ENCODE measurements at regions not wholly inside any gene's neighbourhood (a gene's known extent, or its start where the extent isn't known, plus 50 kb on each side); places are given as distances from the start of the nearest gene placed in this dataset.
"Not testable (repeated sequence)": the region's sequence is repeated elsewhere in the genome, so short reads cannot be mapped to it uniquely, and the experiment has no call there.

DNA sequence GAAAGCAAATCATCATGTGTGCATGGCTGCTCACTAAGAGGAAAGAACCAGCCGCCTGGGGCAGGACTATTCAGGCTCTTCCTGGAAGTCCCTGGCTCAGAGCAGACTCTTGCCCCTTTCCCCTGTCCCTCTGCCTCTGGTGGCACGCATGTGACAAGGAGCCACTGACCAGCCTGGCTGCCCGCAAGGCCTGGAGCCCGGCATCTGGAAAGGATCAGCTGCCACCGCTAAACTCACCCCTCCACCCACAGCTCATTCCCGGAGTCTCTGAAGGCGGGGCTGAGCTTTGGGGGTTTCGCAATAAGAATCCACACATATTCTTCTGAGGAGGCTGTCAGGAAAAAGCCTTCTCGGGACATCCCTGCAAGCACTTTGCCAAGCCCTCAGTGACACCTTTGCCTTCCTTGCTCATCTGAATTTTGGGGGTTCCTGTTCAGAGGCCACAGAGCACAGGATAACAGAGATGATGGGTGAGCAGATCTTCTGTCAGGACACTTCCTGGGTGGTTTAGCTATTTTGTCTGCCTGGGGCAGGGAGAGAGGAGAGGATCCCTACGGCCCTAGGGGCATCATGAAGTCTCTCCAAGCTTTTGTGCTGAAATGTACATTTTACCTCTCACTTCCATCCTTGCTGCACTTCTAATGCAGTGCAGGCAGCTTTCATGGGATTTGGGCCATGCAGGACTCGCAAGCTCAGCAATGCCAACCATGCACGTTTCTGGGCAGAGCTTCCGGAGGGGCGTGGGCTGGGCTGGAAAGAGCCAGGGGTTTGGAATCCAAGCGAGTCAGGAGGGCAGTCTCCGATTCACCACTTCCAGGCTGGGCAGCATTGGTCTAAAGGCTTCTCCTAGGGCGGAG lies 124.8 kb upstream of the MAP1LC3B2 start:
- DNase-seq, result no peak

DNA sequence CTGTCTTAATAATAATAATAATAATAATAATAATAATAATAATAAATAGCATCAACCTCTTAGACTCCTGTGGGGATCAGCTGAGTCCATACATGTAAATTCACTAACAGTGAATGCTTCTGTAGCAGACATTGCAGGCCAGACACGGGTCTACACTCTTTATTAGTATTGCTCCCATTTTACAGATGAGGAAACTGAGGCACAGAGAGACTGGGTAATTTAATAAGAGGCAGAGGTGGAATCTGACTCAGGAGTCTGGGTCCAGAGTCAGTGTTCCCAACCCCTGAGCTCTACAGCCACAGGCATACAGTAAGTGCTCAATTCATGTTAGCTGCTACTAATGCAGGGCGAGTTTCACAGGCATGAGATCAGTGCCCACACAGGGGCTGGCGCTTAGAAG lies 123.2 kb upstream of the MAP1LC3B2 start:
- DNase-seq, result no peak

DNA sequence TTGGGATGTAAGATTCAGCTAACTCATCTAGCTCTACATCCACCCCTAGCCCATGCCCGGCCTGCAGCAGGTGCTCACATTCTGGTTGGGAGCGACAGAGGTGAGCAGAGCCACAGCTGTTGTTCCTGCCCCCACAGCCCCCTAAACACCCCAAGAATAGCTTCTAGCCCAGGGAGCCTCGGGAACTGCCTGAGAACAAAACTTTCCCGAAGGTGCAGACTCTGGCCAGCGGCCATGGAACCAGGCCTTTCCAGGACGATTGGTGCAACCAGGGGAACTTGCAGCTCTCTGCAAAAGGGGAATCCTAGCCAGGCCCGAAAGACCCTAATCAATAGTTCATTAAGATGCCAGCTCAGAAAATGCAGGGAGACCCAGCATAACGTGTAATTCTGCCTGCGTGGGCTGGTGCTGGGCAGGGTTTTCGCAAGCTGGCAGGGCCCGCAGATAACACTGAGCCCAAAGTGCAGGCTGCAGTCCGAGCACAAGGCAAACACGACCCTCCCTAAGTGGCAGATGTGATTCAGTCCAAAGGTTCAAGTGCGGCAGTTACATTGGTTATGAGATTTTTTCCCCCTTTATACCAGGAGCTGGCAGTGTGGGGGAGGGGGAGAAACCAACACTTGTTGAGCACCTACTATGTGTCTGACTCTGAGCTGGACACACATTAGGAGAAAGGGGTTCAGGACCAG lies 122.5 kb upstream of the MAP1LC3B2 start:
- no peak for DNase-seq

DNA sequence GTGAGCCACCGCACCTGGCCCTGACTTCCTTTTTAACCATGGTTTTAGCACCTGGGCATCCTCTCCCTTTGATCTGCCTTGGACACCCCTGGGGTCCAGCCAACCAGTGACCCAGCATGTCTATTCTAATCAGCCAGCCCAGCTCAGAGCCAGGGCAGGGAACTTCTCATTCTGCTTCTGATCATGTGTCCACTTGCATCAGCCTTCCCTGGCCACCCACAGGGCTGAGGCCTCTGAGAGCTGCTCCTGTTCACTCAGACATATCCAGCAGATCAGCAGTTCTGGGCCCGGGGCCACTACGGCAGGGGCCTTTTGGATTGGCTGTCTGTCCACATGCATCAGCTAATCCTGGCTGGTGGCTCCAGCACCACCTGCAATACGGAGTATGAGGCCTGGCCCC lies 117.9 kb upstream of the MAP1LC3B2 start:
- no peak for DNase-seq

DNA sequence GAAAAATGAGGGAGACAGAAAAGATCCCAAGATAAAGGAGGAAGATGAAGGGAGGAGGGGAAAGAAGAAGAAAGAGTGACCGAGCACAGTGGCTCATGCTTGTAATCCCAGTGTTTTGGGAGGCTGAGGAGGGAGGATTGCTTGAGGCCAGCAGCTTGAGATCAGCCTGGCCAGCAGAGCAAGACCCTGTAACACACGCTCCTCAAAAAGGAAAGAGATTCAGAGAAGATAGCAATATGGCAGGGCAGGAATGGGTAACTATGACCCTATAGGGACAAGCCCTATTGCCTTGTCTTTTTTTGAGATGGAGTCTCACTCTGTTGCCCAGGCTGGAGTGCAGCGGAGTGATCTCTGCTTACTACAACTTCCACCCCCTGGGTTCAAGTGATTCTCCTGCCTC lies 116.9 kb upstream of the MAP1LC3B2 start:
- DNase-seq, result no peak

DNA sequence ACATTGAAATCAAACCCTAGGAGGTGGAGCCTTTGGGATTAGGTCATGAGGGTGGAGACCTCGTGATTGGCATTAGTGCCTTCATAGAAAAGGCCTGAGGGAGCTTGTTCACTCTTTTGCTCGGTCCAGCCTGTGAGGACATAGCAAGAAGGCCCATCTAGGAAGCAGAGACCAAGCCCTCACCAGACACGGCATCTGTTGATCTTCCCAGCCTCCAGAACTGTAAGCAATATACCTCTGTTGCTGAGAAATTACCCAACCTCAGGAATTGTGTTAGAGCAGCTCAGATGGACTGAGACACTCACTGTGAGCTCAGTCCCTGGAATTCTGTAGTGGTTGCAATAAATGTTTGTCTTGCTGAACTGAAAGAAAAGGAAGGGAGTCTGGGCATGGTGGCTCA lies 116.2 kb upstream of the MAP1LC3B2 start:
- DNase-seq, result no peak

DNA sequence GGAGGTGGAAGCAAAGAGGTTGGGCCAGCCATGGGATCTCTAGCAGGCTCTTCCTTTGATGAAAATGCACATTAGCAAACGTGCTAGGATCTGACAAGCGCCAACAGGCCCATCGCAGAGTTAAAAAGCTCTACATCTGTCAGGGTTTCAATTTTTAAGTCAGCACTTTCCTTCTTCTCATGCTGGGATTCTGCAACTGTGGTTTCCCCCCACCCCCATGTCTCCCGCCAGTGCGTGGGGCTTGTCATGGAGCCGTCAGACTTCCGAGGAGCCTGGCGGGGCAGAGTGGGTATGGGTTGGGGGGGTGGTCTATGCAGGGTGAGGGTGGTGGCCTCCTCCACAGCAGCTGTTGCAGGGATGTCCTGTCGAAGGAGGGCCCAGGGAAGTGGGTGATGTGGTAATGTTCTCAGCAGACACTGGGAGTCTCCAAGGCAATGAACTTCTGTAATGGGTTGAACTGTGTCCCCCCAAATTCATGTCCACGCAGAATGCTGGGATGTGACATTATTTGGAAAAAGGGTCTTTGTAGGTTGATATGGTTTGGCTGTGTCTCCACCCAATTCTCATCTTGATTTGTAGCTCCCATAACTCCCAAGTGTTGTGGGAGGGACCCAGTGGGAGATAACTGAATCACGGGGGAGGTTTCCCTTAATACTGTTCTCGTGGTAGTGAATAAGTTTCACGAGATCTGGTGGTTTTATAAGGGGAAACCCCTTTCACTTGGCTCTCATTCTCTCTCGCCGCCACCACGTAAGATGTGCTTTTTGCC lies 115.2 kb upstream of the MAP1LC3B2 start:
- DNase-seq, result no peak

DNA sequence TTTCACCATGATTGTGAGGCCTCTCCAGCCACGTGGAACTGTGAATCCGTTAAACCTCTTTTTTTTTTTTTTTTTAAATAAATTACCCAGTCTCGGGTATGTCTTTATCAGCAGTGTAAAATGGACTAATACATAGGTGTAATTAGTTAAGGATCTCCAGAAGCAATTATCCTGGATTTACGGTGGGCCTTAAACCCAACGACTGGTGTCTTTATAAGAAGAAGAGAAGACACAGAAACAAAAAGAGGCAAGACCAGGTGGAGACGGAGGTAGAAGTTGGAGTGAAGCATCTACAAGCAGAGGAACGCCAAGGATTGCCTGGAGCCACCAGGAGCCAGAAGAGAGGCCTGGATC lies 114.6 kb upstream of the MAP1LC3B2 start:
- DNase-seq, result no peak

DNA sequence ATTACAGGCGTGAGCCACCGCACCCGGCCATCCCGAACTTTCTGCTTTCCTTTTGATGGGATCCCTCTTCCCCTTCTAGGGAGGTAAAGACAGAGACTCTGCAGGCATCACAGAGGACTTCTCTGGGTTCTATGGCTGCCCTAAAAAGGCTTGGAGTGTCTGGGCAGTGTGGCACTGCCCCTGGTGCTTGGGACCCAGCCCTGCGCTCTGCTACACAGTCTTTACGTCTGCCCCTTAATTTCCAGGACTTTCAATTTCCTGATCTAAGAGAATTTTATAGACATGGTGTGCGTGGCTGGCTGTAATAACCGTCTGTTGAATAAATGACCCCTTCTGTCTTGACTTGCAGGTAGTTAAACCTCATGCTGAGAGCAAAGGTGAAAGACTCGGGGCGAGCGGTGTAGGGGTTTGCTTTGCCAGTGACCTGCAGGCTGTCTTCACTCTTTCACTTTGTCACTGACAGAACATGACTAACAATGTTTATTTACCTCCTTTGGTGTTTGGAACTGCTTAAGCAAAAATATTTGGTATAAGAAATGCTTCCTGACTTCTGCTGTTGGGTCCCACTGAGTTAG lies 110.9 kb upstream of the MAP1LC3B2 start:
- no peak for DNase-seq

DNA sequence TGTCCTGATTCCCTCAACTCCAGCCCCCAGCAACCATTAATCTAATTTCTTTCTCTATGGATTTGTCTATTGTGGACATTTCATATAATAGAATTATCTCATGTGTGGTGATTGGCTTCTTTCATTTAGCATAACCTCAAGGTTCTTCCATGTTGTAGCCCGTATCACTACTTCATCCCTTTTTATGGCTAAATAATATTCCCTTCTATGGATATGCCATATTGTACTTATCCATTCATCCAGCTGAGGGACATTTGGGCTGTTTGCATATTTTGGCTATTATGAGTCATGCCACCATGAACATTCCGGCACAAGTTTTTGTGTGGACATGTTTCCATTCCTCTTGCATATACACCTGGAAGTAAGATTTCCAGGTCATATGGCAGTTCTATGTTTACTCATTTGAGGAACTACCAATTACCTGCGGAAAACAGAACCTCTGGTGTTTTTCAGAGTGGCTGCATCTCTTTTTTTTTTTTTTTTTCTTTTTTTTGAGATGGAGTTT lies 108.7 kb upstream of the MAP1LC3B2 start:
- DNase-seq, result no peak

DNA sequence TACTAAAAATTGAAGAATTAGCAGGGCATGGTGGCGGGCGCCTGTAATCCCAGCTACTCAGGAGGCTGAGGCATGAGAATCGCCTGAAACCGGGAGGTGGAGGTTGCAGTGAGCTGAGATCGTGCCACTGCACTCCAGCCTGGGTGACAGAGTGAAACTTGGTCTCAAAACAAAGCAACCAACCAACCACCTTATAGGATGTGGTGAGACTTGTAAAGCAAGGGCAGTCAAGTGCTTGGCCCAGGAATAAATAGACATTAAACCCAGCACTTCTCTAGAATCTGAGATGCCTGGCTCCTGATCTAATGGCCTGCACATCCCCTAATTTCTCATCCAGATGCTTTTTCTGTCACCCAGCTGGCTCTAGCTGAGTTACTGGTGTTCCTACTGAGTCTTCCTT lies 106.2 kb upstream of the MAP1LC3B2 start:
- not testable (repeated sequence) for DNase-seq

DNA sequence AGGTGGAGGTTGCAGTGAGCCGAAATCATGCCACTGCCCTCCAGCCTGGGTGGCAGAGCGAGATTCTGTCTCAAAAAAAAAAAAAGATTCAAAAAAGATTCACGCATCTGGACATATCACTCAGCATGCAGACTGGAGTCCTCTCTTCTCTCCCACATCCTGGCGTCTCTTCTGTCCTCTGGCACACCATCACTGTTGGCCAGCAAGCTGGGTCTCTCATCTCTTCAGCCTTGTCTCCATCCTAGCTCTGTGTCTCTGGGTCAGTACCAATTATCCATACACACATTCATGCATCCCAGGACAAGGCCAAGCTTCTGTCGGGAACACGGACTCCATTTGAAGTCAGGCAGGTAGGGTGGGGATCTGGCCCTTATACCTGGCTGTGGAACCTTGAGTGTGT lies 105.5 kb upstream of the MAP1LC3B2 start:
- no peak for DNase-seq

DNA sequence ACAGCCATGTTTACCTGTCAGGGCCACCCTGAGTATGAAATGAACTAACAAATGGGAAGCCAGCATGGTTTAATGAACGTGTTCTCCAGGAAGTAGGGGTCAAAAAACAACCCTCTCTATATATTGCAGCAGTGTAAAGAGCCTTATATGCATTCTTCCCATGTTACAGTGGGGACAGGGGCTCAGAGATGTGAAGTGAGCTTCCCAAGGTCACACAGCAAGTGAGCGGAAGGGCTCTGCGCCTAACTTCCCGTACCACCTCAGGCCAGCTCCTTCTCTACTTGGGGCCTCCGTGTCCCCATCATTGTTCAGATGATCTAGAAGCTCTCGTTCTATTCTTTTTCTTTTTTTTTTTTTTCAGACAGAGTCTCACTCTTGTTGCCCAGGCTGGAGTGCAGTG lies 105.1 kb upstream of the MAP1LC3B2 start:
- no peak for DNase-seq

DNA sequence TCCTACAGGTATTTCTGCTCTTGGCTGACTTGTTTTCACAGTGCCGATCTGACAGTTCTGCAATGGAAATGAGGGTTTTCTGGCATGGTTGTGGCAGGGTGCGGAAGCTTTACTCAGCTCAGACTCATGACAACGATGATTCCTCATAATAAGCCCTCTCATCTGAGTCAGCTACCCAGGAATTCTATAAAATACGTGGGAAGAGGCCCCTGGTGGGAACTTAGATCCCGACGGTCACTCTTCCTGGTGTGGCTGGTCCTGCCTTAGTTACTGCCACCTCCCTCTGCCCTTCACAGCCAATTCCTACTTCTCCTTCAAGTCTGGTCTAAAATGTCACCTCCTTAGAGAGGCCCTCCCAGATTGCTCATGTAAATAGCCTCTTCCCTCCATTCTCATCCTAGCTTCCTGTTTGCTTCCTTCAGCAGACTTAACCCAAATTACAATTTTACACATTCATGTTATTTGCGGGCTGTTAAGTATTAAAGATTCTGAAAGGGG lies 104.2 kb upstream of the MAP1LC3B2 start:
- no peak for DNase-seq

DNA sequence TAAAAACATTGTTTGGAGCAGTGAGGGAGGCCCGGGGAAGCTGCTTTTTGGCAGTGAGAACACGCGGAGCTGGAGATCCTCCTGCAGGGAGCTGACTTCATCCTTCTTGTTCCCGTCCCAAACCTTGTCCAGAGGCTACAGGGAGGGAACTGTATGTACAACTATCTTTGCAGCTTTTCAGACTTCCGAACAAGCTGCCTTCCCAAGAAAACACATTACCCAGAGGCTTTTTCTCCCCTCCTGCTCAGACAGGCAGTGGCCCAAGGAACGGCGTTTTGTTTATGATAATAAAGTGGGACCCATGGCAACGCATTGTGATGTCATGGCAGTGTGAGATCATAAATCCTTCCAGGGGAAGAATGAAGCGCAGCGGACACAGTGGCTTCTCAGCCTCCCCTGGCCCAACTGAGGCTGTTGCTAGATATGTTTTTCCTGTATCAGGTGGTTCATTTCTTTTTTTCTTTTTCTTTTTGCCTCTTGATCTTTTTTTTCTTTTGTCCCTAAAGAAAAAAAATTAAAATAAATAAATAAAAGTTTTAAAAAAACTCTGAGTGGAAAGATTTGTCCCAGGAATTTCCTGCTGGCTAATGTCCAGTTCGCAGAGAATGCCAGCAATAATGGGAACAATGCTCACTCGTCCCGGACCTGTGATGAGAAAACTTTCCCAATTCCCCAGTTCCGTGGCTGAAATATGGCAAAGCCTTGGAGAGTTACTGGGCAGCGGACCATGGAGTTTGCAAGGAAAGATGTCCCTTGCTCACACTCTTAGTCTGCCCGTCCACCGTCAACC lies 103.4 kb upstream of the MAP1LC3B2 start:
- peak; percentile 12 for DNase-seq

DNA sequence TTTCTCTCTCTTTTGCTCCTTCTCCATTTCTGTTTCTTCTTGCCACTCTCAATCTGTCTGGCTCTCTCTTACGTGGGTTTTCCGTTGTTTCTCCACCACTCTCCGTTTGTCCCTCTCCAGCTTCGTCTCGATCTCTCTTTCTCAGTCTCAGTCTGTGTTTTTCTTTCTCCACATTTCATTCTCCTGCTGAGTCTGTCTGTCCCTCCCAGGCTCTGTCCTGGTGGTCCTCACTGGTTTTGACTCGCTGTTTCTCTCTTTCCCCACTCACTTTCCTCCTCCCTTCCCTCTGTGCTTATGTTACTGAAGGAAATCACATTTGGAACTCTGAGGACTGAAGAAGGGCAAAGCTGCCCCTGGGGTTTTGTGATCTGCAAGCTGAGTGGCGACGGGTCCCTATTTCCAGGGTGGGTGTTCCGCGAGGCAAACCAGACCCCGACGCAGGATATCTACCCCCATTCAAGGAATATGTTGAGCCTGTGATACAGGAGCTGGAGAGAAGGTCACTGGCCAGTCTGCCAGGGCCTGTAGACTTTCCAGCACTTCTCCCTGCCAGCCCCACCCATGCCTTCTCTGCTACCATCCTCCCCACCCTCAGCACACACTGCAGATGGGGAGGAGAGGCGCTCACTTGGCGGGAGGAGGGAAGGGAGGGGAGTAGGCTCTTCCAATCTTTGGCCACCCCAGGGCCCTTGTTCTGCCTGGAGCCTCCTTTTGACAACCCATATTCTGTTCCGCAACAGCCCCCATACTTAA lies 102.7 kb upstream of the MAP1LC3B2 start:
- no peak for DNase-seq

DNA sequence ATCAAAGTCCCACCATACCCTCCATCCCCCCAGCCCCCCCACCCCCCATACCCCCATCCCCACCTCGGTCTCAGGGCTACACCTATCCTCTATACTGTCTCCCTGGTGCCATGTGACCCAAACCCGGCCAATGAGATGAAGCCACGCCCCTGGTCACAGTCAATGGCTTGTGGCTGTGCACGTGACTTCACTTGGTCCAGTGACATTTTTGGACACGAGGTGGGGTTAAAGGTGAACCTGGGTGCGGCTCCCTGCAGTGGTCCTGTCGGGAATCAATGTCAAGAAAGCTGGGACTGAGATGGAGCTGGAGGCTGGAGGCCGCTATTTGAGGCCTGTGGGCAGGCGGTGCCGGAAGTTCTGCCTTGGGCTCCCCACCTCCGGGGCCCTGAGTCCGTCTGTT lies 100.7 kb upstream of the MAP1LC3B2 start:
- no peak for DNase-seq

DNA sequence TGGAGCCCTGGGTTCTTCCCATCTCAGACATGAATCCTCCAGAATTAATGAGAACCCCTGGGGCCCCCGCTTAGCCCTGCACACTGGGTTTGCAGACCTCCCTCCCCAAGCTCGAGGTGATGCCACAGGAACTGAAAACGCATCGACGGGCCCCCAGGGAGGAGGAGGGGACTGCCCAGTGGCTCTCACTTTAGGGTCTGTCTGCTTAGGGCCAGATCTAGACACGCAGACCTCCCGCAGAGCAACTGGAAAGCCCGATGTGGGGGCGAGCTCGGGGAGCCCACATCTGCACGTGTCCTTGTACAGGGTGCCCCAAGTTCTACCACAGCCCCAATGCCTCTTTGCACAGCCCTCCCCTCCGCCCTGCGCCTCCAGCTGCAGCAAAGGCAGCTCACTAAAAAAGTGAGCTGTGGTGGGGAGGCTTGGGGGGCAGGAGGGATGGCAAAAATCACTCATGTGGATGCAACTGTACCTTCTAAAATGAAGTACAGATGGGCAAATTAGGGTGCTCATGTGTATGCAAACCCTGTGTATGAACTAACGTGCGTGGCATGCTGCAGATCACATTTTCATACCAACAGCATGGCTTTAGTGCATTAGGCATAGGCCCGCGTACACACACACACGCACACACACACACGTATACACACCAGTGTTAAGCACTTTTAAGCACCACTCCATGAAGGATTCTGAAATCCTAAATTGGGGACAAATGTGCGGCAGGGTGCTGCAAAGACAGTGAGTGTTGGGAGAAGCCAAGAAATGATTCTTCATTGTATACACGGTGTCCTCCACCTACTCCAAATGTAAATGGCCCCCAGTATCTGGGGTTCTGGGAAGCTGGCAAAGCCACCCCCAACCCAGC lies 99.9 kb upstream of the MAP1LC3B2 start:
- no peak for DNase-seq

DNA sequence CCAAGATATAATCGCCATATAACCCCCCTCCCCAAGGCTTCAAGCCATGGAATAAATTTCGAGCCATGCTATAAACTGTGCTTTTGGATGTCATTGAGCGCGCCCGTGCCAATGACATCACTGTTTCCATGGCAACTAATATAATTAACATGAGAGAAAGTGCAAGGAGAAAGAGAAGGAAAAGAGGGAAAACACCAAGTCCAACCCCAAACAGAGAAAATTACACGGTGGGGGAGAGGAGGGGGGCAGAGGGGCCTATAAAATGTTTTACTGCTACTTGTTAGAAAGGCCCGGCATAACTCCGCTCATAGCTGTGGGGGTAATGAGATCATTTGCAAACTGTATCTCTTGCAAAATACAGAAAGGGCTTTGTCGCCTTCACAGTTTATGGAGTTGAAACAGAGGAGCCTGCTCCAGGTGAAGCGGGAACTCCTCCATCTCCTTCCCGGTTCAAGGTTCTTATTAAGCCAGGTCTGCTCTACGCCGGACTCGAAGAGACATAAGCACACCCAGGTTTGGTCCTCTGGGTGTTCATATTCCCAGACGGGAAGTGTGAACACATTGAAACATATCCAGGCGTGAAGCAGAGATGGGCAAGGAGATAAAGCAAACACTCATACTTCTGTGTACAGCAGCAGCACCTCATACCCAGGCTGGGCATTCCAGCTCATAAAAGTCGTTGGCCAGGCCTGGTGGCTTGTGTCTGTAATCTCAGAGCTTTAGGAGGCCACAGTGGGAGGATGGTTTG lies 99.1 kb upstream of the MAP1LC3B2 start:
- DNase-seq, result no peak

DNA sequence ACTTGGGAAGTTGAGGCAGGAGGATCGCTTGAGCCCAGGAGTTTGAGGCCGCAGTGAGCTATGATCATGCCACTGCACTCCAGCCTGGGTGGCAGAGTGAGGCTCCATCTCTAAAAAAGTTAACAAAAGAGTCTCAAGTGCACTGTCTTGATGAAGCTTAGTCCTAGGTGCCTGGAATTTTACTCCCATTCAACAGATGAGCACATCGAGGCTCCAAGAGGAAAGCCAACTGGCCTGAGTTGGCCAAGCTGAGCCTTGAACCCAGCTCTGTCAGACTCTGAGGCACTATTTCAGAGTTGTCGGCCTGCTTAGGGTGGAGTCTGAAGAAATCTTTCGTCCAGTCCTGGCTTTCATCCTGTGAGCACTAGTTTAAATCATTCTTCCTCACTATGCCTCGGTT lies 98.1 kb upstream of the MAP1LC3B2 start:
- no peak for DNase-seq
